GM19035 (cell line): ENCODE measurements at regions not wholly inside any gene's neighbourhood (a gene's known extent, or its start where the extent isn't known, plus 50 kb on each side); places are given as distances from the start of the nearest gene placed in this dataset.
"Not testable (repeated sequence)": the region's sequence is repeated elsewhere in the genome, so short reads cannot be mapped to it uniquely, and the experiment has no call there.

ENCODE experiments used
- ATAC-seq: cut with Tn5 transposase; IDR thresholded peaks from one replicate; pipeline ENCODE4 v1.9.1; 2021; ENCODE audit not compliant: unreplicated experiment

DNA sequence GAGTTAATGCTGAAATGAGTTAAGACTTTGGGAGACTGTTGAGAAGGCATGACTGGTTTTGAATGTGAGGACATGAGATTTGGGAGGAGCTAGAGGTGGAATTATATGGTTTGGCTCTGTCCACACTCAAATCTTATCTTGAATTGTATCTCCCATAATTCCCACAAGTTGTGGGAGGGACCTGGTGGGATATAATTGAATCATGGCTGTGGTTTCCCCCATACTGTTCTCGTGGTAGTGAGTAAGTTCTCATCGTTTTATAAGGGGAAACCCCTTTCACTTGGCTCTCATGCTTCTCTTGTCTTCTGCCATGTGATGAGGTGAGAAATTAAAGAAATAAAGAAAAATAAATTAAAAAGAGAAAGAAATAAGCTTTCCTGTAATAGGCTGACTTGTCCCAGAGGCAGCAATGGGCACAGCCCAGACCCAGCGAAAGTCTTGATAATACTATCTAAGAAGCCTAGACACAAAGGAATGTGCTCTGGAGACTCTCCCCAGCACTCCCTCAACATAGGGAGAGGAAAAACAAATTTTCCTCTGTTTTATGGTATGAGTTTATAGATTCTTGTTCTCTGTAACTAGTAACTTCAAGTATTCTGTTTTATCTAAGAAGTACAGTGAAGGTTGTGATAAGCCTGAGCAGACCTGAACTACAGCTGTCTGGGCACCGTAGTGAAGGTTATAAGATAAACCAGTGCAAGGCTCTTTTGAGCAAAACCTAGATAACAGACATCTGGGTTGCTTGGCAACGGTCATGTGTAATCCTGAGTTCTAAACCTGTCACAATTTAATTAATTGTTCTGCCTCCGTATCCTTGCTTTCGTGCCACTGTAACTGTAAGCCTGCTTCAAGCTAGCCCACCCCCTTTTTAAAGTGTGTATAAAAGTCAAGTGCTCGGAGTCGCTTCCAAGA, 88.9 kb upstream of the ECI2 start:
- no peak for ATAC-seq

DNA sequence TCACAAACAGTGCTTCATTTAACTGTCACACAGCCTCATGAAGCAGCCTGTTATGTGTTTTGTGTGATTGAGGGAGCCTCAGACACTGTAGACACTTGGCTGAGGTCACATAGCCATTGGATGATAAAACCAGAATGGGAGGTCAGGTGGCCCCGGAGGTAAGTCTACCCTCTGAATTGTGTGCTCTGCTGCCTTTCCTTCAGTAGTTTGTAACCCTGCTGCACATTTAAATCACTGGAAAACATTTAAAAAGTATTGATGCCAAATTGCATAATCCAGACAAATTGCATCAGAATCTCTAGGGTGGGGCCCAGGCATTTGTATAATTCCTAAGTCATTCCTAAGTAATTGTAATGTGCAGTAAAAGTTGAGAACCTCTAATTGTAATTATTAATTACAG, 85.2 kb upstream of the ECI2 start:
- ATAC-seq, result no peak

DNA sequence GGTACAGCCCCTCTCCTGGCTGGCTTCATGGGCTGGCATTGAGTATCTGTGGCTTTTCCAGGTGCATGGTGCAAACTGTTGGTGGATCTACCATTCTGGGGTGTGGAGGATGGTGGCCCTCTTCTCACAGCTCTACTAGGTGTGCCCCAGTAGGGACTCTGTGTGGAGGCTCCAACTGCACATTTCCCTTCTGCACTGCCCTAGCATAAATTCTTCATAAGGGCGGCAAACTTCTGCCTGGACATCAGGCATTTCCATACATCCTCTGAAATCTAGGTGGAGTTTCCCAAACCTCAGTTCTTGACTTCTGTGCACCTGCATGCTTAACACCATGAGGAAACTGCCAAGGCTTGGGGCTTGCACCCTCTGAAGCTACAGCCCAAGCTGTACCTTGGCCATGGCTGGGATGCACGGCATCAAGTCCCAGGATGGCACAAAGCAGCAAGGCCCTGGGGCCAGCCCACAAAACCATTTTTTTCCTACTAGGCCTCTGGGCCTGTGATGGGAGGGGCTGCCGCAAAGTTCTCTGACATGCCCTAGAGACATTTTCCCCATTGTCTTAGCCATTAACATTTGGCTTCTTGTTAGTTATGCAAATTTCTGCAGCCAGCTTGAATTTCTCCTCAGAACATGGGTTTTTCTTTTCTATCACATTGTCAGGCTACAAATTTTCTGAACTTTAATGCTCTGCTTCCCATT, 83.4 kb upstream of the ECI2 start:
- not testable (repeated sequence) for ATAC-seq

DNA sequence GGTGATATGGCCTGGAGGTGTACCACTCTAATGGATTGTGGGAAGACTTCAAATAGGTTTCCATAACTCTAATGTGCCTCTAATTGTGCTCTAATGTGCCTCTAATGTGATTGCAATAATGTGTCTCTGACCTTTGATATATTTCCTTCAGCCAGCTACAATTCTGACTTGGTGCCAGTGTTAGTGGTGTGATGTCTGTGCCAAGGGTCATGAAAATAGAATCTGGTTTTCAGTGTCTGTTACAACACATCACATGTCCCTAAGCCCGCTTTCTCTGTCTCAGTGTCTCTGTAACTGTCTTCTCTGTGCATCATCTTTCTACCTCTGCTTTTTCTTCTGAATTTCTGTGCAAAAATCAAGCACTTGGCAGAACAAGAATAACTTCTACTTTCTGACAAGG, 77.2 kb upstream of the ECI2 start:
- no peak for ATAC-seq

DNA sequence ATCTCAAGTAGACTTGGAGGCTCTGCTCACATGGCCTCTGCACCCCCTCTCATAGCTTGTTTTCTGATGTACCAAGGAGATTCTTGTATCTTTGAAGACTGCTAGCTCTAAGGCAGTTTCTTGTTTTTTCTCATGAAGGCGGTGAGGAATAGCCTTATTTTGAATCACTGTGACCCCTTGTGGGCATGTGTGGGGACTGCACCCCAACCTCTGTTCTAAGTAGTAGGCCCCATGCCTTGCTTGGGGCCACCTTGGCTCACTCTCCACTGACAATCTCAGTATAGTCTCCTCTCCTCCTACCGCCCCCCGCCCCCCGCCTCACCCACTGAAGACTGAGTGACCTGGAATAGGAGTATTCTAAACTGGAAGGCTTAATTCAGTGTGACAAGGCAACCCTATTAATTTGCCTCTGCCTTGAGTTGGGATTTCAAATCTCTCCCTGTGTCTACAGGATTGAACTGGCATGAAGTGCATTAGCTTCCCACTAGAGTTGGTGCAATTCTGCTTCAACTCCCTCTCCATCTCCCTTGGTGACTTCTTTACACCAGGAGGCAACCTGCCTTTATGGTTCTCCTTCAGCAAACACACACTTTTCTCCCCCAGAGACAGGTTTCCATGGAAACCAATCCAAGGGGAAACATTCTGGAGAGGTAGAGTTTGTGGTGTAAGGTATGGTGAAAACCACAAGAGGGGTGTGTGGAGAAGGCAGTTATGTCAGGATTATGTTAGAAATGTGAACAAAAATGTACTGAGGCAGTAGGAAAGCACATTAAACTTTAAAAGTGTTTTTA, 75.4 kb upstream of the ECI2 start:
- ATAC-seq, result no peak

DNA sequence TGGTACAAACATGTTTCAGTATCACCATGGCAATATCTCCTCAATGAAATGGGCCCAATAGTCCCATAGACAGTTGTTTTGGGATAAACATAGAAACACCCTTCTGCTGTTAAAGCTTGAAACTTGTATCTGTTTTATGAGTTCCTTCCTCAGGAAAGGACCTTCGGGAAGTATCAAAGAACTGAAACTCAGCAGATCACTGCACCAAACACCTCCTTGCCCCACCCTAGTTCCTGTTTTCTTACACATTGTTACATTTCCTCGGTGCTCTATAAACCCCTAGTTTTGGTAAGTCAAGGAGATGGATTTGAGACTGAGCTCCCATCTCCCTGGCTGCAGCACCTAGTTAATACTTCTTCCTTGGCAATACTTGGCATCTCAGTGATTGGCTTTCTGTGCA, 73.8 kb upstream of the ECI2 start:
- no peak for ATAC-seq

DNA sequence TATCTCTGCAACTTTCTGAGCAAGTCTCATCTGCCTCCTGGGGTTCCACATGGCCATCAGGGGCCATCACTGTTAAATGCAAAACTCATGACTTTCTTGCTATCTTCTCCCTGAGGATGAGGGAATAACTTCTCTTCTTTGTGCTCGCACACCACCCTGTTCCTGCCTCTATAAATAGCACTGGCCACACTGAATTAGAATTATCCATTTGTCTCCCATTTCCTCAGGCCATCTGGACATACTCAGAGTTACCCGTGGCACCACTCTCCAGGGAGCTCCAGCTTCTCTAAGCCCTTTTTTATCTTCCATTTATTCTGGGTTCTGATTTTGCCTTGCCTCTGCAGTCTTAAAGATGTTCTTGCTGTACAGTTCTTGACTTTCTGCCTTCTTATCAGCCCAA, 72.8 kb upstream of the ECI2 start:
- no peak for ATAC-seq

DNA sequence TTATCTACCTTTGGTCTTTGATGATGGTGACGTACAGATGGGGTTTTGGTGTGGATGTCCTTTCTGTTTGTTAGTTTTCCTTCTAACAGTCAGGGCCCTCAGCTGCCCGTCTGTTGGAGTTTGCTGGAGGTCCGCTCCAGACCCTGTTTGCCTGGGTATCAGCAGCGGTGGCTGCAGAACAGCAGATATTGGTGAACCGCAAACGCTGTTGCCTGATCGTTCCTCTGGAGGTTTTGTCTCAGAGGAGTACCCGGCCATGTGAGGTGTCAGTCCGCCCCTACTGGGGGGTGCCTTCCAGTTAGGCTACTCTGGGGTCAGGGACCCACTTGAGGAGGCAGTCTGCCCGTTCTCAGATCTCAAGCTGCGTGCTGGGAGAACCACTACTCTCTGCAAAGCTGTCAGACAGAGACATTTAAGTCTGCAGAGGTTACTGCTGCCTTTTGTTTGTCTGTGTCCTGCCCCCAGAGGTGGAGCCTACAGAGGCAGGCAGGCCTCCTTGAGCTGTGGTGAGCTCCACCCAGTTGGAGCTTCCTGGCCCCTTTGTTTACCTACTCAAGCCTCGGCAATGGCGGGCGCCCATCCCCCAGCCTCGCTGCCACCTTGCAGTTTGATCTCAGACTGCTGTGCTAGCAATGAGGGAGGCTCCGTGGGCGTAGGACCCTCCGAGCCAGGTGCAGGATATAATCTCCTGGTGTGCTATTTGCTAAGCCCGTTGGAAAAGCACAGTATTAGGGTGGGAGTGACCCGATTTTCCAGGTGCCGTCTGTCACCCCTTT, 68.5 kb upstream of the ECI2 start:
- not testable (repeated sequence) for ATAC-seq

DNA sequence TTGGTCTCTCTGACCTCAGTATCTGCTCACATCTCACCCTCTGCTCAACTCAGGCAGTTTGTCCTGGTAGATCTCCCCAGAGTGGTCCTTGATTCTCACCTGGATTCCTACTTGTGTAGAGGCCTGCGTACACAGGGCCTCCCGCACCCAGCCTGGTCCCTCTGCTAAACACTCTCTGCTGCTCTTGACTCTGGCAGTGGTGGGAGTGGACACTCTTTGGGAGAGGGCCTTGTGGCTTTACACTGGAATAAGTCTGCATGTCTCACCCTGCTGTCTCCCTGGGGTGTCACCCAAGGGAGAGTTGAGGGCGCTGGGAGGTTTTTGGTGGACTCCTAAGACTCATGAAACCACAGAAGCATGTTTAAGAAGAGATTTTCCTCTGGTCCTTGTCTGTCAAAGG, 57.3 kb upstream of the ECI2 start:
- no peak for ATAC-seq

DNA sequence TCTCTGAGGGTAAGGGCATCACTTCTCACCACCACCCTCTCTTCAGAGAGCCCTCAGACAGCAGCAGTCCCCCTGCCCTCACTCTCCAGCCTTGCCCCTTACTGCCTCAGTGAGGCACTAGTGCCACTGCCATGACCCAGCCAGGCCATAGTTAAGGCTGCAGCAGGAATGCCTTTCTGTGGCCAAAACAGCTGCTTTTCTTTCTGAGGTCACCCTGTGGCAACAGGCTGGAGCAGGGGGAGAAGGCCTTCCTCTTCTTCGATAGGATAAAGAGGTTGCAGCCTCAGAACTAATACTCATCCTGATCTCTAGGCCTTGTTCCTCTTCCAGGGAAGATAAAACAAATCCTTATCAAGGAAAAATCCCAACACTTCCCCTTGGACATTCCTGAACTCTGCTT, 56.8 kb upstream of the ECI2 start:
- no peak for ATAC-seq

DNA sequence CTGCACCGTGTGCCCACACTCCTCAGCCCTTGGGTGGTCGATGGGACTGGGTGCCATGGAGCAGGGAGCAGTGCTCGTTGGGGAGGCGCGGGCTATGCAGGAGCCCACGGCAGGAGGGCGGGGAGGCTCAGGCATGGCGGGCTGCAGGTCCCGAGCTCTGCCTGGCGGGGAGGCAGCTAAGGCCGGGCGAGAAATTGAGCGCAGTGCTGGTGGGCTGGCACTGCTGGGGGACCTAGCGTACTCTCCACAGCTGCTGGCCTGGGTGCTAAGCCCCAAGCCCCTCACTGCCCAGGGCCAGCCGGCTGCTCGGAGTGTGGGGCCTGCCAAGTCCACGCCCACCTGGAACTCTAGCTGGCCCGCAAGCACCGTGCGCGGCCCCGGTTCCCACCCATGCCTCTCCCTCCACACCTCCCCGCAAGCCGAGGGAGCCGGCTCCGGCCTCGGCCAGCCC, 55.9 kb upstream of the ECI2 start:
- ATAC-seq, result no peak

DNA sequence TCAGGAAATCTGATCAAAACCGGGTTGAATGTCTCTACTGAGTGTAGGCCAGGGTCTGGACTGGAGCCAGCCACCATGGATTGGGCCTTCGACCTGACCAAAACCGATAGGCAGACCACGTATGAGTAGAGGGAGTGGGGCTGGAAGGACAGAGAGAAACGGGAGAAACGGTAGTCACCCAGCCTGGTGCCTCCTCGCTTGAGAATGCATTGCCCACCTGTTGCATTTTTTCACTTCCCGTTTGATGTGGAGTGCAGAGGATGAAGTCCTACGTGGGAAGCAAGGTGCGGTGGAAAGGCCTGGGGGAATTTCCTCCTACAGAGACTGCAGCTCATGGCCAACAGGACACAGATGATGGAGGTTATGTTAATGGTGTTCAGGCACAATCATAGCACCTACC, 53.9 kb upstream of the ECI2 start:
- ATAC-seq, result no peak

DNA sequence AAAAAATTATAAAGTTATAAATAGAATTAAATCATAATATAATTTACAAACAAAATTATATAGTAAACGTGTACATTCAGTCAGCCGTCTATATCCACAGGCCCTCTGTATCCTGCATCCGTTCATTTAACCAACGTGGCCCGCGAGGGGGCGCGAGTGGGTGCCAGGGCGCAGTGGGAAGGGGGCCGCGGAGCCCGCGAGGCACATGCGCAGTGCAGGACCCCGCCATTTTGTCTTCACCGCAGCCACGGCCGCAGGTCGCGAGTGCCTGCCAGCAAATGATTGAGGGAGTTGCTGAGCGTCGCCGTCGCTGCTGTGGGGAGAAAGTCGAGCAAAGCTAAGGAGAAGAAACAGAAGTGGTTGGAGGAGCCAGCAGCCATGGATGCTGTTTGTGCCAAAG, 53.4 kb upstream of the ECI2 start:
- no peak for ATAC-seq

DNA sequence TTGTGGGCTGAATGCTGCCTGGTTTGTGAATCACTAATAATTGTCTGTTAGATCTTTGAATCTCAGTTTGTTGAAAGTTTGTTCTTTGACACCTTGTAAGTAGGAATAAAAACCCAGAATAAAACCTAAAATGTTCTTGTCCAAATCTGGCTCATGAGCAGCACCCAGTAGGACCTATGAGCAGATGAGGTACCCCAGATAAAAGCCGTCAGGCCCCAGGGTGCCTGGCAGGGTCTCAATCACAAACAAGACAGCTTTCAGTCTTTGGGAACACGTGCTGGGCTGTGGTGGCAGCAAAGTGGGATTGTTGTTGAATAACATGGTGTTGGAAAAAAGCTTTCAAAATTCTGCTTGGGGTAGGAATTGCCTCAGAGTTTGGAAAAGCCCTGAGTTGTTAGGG, 52.1 kb upstream of the ECI2 start:
- ATAC-seq, result no peak

DNA sequence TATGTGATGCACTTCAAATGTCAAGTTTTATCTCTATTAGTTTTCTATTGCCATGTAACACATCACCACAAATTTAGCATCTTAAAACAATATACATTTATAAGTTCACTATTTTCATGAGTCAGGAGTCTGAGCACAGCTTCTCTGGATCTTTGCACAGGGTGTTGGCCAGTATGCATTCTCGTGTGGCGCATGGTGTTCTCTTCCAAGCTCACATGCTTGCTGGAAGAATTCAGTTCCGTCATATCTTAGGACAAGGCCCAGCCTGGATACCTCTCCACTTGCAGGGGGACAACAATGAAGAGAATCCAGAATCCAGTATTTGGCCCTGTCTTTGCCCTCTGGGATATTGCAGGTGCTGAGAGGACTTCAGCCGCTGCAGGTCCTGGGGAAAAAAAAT, 51.0 kb upstream of the ECI2 start:
- no peak for ATAC-seq

DNA sequence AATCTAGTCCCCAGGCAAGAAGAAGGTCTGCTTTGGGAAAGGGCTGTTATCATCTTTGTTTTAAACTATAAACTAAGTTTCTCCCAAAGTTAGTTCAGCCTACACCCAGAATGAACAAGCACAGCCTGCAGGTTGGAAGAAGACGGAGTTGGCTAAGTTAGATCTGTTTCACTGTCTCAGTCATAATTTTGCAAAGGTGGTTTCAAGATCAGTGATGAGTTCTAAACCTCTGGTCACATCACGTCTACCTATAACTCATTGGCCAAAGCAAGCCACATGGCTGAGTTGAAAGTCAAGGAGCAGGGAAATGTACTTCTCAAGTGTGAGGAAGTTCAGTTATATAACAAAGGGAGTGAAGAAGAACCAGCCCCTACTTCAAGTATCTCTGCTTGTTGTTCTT, 50.5 kb upstream of the ECI2 start:
- ATAC-seq, result no peak

DNA sequence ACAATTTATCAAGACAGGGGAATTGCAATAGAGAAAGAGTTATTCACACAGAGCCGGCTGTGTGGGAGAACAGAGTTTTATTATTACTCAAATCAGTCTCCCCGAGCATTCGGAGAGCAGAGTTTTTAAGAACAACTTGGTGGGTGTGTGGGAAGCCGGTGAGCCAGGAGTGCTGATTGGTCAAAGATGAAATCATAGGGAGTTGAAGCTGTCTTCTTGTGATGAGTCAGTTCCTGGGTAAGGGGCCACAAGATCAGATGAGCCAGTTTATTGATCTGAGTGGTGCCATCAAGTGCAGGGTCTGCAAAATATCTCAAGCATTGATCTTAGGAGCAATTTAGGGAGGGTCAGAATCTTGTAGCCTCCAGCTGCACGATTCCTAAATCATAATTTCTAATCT, 50.0 kb upstream of the ECI2 start:
- no peak for ATAC-seq
